HG02884 (cell line): ENCODE measurements at regions not wholly inside any gene's neighbourhood (a gene's known extent, or its start where the extent isn't known, plus 50 kb on each side); places are given as distances from the start of the nearest gene placed in this dataset.

ENCODE experiments used
- ATAC-seq: cut with Tn5 transposase; IDR thresholded peaks from one replicate; pipeline ENCODE4 v1.9.1; 2021; ENCODE audit warnings: mild to moderate bottlenecking, moderate library complexity; ENCODE audit not compliant: unreplicated experiment

DNA sequence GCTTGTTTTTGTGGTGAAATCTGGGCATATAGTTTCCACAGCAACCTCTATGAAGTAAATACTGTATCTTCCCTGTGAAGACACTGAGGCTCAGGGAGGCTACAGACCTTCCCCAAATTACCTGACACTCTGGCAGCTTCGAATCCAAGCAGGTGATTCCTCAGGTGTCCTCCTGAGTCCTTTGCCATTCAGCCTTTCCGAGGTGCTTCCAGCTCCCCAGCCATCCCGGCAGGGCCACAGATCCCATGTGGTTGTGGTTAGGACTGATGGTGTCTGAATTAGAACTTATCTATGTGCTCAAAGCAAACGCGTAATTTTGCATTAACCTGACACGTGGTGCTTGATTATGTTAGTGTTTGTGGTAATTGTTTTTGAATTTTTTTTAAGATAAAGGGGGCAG is 785.6 kb downstream of the BRD1 start:
- ATAC-seq = no peak

DNA sequence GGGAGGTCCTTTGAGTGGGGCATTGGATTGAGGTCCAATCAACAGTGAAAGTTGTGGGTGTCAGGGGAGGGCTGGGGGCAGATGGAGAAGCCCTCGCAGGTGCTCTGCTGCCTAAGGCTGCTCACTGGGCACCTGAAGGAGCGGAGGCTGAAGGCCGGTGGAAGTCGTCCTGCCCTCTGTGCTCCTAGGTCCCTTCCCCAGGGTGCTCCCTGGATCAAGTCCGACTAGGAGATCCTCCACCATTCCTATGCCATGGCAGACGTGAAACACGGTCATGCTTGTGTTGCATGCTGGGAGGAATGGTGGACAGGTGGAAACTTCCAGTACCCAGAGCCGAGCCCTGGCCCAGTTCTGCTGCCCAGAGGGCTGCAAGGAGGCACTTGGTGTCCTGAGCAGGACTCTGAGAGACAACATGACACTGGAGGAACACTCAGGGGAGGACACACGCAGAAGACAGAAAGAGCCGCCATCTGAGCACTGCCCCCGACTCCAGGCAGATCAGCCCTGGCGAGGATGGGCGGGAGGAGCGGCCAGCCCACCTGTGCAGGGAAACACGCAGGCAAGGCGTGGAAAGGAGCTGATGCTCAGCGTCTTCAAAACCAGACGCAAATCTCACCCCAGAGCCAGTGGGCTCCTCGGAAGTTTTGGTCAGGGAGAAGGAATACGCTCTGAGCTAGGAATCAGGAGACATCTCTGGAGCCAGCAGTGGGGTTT is 786.8 kb downstream of the BRD1 start:
- no peak for ATAC-seq

DNA sequence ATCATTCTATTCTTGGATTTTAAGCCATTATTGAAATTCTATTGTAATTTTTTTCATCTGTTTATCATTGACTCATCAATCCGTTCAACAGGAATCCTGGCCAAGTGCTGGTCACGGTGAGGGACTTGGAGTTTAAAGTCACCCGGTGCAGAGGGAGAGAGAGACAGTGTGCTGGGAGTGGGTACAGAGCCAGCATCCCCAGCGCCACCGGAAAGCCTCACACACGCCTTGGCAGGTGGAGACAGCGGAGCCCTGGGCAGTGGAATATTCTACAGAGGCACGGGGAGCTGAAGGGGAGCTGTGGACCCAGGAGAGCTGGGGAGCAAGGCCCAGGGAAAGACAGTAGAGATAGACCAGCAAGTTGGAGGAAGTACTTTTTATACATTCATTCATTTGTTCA is 787.6 kb downstream of the BRD1 start:
- no peak for ATAC-seq

DNA sequence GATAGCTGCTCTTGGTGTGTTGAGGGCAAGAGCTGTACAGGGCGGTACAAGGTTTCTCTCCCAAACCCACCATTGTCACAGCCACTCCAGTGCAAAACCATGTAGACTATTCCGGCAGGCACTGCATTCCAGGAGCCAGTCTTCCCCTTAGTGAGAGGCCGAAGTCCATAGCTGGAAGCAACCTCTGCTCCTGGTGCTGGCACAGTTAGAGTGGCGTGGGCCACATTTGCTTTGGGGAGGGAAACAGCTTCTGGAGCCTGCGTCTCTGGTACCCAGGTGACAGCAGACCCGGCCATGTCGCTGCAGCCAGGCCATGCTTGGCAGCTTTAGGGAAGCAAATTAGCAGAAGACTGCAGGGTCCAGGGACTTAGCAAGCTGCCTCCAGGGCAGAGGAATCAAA is 788.0 kb downstream of the BRD1 start:
- no peak for ATAC-seq

DNA sequence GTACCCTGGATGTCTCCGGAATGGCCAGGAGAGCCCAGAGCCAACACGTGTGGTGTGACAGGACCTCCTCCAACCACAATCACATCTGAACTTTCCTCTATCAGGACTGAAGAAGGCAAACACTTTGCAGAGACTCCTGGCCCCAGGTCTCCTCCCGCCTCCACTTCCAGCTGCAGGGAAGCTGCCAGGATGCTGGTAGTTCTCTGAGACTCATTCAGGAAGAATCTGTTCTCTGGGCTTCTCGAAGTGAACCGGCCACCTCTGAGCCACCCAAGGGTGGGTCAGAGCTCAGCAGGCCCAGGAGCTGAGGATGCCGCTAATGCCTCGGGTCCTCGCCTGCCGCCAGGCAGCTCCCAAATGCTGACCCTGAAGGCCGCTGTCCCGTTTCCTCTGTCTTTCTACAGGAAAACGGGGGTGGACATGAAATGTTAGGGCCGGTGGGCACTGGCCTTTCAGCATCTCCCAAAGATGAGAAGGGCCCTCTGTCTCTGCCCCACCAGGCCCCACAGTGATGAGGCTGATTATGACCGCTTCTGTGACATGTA is 789.9 kb downstream of the BRD1 start:
- no peak for ATAC-seq

DNA sequence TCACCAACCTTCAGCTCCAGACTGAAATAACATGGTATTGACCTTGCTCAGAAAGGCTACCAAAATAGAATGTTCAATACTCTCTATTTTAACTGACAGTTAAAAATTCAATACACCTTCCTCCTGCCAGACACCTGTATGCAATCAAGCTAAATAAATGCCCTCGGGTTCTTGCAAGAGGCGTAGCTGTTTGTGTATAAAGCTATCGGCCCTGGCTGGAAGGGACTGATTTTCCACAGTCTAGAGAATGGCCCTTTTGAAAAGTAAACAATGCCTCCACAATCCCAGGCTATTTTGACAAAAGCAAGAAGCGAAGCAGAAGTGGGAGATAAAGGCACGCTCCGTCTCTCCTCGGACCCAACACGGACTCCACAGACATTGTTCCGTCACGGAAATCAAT is 791.2 kb downstream of the BRD1 start:
- ATAC-seq = no peak

DNA sequence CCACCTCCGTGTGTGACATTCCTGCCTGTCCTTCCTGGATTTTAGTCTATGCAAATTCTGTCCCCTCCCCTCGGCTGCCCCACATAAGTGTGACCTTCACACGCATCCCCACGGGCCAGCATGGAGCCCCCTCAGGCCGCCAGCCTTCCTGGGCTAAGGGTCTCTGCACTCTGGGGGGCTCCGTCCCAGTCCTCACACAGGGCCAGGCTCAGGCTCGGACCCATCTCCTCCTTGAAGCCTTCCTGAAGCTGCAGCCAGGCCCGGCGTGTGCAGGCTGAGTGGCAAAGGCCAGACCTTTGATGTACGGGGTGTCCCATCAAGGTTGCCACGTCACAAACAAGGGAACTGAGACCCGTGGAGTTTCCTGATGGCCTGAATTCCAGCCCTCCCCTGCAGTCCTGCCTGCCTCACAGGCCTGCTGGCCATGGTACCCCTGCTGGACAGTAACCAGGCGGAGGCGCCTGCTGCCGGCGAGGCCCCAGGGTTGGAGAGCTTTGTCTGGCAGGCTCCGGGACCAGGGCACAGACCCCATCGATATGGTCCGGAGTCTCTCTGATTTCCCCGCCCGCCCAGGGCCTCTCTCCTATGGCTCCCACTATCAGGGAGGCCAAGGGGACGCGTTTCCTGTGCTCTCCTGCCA is 791.7 kb downstream of the BRD1 start:
- no peak for ATAC-seq

DNA sequence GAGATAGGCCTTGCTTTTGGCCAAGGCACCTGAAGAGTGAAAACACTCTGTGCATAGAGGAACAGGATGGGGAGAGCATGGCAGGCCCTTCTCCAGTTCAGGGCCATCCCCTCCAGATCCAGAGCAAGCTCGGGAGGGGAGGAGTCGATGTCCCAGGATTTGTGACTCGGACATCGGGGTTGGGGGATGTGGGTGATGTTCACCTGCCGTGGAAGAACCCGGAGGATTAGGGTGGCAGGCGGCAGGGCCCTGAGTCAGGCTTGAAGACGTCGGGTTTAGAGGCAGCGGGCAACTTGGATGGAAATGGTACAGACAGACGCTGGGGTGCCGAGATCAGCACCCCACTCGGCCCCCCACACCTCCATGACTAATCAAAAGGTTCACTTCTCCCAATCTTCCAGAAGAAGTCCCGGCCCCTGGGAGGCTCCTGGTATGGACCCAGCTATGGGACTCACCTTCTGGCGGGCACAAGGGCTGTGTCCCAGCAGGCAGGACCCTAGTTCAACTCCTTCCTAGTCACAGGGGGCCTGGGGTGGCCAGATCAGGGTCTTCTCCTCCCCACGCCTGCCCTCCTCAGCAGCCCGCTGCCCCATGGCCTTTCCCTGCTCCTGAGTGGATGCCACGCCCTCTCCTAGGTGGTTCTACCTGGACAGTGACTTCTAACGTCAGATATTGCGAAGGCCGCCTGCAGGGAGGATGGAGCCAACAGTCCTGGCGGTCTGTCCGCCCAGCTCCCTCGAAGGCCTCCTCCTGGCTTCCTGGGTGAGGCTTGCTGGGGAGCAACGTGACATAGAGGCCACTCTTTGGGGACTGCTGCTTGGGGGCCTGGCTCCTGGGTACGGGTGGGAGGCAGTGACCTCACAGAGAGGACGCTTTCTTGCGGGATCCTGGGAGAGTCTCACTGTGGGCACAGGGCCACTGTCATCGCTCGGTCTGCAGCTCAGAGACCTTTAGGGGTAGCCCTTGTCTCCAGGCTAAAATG is 792.5 kb downstream of the BRD1 start:
- no peak for ATAC-seq

DNA sequence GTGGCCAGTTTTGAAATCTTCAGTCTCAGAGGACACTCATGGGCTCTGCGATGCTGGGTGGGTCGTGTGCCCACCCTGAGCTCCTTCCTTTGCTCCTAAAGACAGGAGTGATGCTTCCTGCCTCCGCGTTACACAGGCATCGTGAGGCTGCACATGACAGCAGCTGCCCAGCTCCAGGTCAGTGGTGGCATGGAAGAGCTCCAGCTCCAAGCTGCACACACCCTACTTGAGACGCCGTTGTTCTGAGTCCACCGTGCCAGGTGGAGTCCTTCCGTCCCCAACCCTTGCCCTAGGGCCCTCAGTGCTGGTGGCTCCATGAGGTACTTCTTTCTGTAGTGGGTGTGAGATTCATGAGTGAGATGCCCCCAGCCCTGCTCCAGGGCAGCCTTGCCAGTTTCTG is 794.1 kb downstream of the BRD1 start:
- no peak for ATAC-seq

DNA sequence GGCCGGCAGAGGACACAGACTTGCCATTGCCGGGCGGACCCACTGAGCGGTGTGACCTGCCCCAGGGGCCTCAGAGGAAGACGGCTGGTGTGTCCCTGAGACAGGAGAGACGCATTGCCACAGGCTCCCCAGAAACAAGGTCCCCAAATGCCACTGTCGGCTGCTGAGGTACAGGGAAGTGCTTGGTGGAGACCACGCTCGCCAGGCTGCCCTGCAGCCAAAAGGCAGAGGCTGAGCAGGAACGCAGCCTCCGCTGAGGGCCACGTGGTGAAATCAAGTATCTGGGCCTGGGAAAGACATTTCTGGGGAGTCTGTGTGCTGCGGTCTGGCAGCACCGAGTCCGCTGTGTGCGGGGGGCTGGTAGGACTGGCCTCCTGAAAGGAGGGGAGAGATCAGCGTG is 794.9 kb downstream of the BRD1 start:
- no peak for ATAC-seq

DNA sequence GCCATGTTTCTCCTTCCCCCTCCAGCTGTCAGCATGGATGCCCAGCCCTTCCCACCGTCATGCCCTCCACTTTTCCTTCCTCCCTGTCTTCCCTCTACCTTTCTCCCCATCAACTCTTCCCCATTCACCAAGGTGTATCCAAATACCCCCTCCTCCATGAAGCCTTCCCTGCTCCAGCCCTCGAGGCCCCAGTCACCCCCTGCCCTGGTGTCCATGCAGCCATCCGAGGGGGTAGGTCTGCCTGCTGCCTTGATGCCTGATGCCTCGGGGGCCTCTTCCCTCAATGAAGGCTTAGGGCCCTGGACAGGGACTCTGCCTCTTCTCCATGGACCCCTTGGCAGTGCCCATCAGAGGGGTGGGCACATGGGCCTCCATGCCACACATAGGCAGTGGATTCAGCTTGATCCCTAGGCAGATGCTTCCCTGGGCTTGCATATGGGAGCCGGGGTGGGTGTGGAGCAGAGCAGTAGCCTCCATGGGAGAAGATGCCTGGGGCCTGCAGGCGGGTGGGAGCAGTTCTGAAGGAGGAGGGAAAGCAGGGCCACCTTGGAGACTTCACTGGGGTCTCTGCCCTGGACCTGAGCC is 795.8 kb downstream of the BRD1 start:
- ATAC-seq = no peak

DNA sequence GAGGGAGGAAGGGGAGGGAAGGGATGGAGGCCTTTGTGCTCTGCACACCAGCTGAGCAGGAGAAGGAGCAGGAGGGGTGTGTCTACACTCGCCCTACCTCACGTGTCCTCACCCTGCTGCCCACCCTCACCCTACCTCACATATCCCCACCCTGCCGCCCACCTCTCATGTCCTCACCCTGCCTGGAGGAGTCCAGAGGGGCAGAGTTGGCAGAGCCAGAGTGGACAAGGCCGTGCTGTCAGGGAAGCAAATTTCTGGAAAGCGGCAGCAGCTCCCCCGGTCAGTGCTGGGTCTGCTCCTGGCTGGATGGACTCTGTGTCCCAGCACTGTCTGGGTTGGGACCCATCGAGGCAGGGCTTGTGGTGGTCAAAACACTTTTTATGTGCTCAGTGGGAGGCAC is 799.6 kb downstream of the BRD1 start:
- ATAC-seq = no peak

DNA sequence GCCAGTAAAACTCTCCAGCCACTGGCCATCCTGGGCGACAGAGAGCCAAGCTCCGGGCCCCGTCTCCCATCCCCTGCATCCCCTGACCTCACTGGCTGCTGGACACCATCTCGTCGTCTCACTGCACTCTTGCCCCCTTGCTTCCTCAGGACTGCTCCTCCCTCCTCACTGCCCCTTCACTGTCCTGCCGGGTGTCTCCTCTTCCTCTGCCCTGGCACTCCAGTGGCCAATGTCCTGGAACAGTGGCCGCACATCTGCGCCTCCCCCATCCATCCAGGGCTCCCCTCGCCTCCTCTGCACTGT is 800.4 kb downstream of the BRD1 start:
- ATAC-seq = no peak

DNA sequence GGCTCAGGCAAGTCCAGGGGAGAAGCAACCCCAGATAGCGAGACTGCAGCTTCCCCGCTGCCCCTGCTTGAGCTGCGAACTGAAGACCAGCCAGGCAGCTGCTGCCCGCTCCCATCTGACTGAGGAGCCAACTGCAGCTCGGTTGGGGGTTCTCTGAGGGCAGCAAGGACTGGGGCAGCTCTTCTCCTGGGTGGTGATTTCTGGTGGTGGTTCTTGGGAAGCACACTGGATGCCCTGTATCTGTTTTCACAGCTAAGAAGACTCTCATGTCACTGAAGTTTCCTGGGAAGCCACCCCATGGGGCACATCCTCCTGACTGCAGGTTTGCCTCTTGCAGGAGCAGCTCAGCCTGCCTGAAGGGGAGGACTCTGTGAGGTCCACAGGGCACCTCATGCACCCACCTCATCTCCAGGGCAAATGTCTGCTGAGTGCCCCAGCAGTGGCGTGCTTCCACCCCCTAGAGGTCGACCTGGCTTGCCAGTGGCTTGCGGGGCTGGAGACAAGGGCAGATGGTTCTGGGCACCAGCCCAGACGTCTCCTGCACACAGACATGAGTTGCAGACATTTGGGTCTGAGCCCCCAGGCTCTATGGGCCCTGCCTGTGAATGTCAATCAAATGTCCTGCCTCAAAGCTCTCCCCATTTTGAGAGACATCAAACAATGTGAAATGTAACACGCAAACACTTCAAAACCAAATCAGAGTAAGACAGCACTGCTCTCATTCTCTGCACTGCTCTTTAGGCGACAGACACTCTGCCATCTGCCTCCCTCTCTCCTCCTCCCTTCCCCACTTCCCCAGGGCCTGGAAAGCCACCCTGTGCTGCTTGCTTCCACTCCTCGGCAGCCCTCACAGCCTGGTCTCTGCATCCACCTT is 800.9 kb downstream of the BRD1 start:
- no peak for ATAC-seq

DNA sequence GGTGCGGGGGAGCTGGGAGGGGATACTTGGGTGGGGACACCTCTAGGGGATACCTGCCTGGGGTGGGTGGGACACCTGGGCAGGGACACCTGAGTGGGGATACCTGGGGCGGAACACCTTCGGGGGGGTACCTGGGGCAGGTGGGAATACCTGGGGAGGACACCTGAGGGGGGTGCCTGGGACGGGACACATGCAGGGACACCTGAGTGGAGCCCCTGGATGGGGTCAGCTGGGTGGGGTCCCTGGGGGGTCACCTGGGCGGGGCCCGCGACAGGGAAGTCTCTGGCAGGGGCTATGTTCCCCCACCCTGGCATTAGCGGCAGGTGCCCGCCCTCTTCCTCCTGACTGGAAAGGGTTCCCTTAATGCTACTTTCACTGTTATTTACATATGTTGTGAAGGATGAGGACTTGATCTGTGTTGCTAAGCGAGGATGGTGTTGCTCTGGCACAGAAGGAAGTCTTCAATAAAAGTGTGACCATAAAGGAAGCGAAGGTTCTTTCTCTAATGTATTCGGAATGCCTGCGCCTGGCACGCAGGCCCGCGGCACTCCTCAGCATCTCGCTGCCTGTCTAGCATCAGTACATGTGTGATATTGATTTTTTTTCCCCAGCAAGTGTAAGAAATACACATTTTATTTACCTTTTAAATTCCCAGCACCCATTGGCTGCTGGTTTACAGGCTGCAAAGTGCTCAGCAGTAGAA is 801.7 kb downstream of the BRD1 start:
- ATAC-seq = no peak

DNA sequence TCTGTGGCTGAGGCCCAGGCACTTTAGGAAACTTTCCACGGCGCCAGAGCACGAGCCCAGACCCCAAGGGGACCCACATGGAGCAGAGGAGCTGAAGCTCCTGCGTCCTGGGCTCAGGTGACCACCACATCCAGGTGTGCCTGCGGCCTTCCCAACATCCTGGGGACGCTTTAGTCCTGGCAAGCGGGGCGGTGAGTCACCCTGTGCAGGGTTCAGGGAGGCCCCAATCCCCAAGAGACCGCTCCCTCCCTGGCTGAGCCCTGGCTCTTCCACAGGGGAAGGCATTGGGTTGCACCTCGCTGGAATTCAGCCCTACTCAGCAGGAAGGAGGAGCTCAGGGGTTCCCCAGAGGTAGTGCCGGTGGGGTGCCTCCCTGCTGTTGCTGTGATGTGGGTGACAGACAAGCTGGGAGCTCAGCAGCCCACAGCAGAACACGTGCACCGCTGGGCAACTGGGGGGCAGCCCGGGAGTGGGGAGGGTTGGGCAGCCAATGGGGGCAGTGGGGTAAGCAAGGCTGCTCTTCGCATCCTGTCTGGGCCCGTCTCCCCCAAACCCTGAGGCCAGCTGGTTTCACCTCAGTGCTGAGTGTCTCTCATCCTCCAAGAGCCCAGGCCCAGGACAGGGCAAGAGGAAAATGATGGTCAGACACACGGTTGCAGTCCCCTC is 802.8 kb downstream of the BRD1 start:
- ATAC-seq = no peak

DNA sequence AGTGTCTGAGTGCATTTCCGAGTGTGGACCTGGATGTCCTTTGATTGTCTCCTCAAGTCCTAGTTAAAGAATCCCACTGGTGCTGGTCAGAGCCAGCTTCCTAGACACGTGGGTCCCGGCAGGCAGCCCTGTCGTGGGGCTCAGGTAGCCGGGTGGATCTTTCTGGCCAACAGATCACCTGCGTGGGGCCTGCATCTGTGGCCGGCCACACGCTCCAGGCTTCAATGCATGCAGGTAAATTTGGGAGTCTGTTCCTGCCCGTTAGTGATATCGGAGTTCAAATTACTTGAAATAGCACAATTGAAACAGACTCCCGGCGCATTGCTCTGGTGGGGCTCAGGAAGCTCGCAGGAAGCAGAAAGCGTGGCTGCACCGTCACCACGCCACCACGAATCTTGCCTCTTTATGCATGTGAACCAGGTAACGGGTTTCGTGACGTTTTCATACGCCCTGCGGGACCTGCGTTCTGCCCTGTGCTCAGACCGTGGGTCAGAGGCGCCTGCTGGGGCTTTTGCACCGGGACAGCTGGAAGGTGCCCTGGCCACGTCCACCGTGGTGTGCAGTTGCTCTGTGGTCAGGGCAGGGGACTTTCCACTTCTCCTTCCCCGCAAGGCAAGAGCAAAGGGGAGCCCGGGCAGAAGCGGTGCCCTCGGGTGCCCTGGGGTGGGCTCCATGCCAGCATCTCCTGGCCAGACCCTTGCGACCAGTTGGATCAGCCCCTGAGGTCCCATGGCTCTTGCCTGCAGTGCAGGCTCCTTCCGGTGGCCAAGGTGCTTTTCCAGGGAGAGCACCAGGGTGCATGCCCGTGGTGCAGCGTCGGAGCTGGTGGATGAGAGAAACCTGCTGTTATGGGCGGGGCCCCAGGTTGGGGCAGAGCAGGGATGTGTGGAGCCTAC is 803.5 kb downstream of the BRD1 start:
- no peak for ATAC-seq
